ENCODE measurements at regions not wholly inside any gene's neighbourhood (a gene's known extent, or its start where the extent isn't known, plus 50 kb on each side); places are given as distances from the start of the nearest gene placed in this dataset.

- TF ChIP-seq CTCF (IDR thresholded peaks at IDR 0.05): no peak
These were observed 193.5 kb upstream of the C1QTNF7 start for GRCh38 chr4:15234116-15234855.

DNA sequence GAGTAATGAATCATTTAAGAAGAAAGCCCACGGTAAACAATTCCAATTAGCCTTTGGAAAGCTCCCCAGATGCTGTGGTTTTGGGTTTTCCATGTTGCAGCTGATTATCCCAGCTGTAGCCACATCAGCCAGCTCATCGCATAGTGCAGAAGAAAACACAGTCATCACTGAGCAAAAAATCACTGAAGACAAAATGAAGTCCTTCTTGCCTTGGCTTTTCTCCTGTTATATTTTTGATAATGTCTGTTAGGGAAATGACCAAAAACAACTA is 193.0 kb upstream of the C1QTNF7 start:
- TF ChIP-seq CTCF (IDR thresholded peaks at IDR 0.05): no peak

DNA sequence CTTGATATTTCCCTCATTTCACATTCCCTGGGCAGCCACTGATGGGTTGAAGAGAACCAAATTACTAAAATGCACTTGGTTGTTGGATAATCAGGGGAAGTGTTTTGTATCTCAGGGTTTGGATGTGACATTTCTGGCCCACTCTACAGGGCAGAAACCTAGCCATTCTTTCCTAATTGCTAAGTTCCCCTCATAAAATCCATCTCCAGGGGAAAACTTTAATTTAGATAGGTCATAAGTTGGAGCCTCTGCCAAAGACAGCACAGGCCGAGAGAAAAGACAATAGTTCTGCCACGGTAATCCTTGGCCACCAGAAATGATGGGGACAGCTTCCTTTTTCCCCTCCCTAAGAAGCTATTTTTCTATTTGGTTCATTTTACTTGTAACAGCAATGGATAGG is 192.7 kb upstream of the C1QTNF7 start:
- TF ChIP-seq CTCF (IDR thresholded peaks at IDR 0.05): no peak

DNA sequence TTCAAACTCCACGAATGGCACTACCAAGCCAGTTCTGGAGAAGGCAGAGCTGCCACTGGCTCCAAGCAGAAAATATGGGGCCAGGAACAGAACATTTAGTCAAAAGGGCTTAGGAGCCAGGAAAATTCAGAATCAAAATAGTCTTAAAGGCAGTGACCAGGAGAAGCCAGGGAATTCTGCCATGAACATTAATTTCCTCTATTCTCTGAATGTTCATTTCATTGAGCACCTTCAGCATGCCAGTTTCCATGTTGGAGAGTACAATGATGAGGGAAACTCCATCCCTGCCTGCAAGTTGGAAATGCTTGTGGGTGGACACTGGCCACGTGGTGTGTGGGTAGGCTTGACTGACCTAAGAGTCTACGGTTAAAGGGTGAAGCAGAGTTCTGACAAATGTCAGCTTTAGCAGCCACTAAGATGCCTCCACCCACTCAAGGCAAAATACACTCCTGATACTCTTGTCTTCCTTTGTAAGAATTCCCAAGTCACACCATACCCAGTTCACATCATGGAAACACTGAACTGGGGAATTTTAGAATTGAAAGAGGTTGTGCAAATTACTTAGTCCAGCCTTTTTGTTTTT is 190.1 kb upstream of the C1QTNF7 start:
- no peak for TF ChIP-seq CTCF (IDR thresholded peaks at IDR 0.05)

DNA sequence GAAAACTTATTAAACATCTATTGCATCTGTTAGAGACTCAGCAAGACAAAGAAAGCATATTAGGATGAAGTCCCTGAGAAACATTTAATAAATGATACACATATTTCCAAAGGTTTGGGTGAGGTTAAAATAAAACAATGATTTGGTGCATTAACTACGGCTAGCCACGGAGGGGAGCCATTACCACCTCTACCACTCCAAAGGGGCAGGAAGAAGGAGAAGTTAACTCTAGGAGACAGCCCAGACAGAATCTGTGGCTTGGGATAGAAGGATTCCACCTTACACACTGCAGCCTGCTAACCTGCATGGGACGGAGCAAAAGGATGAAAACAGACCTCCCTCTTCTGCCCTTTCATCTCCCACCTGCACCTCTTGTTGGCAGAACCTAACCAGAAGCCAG is 189.1 kb upstream of the C1QTNF7 start:
- TF ChIP-seq CTCF (IDR thresholded peaks at IDR 0.05): peak; percentile 48; the same call in 1 of the 2 replicates

- TF ChIP-seq CTCF (IDR thresholded peaks at IDR 0.05): no peak
These were observed 188.0 kb upstream of the C1QTNF7 start for GRCh38 chr4:15239866-15240265.

DNA sequence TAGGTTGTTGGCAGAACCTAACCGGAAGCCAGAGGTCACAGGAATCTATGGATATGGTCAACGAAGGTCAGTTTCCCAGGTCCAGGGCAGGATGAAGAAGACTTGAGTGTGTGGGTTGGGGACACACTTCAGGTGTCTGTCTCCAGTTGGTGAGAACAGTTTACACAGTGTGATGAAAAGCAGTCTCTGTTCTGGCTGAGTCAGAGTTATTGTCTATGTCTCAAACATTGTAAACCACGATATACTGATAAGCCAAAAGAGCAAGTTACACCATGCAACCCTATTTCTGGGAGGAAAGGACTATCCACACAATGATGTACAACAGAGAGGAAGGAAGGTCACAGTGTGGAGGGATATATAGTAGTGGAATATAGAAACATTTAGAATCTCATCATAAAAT is 187.1 kb upstream of the C1QTNF7 start:
- TF ChIP-seq CTCF (IDR thresholded peaks at IDR 0.05): no peak

DNA sequence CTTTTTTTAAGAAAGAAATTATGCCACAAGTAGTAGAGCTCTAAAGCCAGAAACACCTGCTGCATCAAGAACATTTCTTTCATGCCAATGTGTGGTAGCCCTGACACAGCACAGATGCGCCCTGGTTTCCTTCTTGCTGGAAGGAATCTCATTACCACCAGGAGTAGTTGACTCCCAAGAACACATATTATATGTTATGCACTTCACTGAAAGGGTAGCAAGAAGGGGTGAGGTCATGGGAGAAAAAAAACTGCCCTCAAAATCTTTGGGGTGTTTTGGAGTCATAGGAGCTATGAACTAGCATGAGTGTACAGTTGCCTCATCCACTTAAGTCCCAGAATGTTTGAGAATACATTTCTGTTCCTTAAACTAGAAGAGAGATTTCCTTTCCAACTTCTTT is 185.8 kb upstream of the C1QTNF7 start:
- TF ChIP-seq CTCF (IDR thresholded peaks at IDR 0.05): no peak

Measured in LNCAP (cell line).